GM18861 (cell line): ENCODE measurements at regions not wholly inside any gene's neighbourhood (a gene's known extent, or its start where the extent isn't known, plus 50 kb on each side); places are given as distances from the start of the nearest gene placed in this dataset.
"Not testable (repeated sequence)": the region's sequence is repeated elsewhere in the genome, so short reads cannot be mapped to it uniquely, and the experiment has no call there.

Experiments
- ATAC-seq: cut with Tn5 transposase; IDR thresholded peaks from one replicate; pipeline ENCODE4 v1.9.1; 2021; ENCODE audit not compliant: unreplicated experiment

DNA sequence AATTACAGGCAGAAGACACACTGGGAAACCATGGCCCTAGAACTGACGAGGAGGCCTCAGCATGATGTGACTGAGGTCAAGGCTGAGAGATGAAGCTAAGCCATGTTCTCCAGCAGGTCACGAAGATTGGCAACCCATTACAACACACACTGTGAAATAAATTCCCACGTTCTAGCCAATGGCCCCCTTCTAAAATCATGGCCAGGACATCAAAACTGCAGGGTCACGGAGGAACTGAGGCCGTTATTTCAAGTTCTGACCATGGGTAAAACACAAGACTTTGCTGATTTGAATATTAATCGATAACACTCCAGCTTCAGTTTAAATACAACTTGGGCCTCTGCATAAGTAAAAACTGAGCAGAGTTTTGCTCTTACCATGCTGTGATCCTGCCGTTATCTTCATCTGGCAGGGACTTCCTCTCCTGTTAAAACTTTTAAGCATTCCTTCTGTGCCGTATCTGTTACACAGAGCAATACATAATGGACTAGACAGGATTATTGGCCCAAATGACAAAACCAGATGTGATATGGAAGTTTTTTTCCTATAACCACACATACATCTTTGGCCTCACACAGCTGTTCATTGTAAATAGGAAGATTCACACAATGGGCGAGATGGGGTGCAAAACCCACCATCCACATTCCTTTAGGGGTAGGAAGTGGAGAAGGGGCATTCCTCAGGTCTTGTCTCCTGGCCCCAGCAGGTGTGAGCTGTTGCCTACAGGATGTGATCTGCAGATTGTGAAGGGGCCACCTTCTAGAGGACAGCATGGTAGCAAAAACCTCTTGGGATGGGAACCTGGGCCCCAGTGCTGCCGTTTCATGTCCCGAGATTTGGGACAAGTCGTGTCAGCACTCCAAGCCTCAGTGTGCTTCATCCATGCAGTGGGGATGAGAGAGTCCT, 207.4 kb downstream of the OPA1 start:
- no peak for ATAC-seq

DNA sequence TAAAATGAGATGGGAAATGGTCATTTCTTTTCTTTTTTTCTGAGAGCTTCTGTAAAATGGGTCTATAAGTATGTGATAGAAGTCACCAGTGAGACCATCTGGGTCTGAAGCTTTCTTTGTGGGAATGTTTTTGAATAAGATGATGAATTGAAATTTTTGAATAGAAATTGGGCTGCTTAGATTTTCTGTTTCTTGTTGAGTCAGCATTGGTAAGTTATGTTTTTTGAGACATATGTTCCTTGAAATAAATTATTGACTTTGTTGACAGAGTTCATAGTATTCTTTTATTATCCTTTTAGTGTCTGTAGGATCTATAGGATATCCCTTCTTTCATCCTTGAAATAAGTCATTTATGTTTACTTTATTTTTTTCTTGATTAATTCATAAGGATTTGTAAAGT, 208.1 kb downstream of the OPA1 start:
- ATAC-seq: no peak

DNA sequence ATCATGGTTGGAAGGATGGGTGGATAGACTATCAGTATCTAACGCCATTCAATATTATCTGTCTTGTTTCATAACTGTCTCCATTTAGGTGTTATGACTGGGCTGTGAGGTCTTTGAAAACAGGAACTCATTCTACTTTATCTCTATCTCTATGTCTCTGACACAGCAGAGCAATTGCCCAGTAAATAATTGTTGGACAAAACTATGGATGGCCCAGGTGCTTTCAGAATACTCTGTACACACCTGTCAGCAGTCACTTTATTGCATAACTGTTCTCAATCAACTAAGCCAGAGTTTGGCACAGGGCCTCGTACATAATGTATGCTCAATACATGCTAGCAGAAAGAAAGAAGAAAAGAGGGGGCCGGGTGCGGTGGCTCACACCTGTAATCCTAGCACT, 210.3 kb downstream of the OPA1 start:
- ATAC-seq: no peak

DNA sequence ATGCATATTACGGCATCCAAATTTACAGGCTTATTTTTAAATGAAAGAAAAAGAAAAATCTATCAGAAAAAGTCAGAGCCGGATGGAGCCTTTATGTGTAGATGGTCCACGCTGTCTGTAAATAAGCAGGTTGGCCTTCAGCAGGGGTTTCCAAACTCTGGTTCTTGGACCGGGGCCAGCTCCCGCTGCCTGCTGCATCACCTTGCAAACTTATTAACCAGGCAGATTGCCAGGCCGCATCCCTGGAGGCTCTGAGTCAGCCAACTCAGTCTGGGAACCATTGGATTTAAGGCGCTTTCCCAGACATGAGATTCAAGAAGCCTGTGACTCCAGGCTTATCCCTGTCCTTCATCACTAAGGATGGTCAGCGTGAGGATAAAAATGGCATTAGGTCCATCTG, 212.4 kb downstream of the OPA1 start:
- ATAC-seq: no peak

DNA sequence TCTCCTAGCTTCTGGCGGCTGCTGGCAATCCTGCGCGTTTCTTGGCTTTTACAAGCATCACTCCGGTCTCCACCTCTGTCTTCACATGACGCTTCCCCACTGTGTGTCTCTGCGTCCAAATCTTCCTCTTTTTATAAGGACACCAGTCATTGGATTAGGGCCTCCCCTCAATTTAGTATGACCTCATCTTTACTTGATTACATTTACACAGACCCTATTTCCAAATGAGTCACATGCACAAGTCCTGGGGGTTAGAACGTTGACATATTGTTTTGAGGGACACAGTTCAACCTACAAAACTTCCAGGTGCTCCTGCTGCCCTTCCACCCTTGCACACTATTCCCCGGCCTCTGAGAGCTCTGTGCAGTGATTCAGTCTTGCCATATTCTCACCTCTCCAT, 215.3 kb downstream of the OPA1 start:
- ATAC-seq: no peak

DNA sequence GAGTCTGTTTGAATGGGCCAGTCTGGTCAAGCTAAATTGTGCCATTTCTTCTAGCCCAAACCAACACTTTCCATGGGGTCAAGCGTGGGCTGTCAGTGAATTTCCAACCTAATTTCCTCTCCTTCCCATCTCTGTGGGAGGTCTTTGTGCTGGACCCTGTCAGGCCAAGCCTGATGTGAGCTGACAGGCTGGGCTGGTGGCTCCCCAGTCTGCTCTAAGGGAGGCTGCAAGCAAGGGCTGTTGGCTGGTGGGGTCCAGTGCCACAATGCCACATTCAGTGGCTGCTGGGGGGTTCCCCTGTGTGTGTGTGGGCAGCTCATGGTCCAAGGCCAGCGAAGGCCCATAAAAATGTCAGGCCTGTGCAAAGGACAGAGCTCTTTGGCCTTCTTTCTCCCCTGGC, 216.1 kb downstream of the OPA1 start:
- no peak for ATAC-seq

DNA sequence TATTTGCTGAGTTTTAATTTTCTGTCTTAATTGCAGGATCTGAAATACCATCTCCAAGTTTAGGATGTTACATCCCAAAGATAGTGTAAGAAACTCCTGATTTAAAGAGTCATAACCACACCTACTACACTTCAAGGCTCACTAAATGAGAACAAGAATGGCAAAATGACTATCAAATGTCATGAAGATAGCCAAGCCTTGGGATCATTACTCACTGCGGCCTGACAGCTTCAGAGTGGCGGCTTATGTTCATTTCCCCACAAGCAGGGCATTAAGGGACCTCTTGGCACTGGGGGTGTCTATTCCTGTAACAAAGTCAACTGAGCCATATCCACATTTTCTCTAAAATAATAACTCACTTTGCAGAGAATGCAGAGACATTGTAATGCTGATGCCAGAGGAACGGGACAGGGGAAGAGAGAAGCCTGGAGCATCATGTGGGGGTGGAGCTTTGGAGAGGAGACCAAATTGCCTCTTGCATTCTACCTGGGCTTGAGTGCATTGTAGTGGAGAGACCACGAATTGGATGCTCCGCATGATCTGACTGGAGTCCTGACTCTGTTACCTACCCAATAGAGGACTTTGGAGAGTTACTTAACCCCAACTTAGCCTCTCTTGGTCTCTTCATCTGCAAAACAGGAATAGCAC, 219.2 kb downstream of the OPA1 start:
- ATAC-seq: no peak

DNA sequence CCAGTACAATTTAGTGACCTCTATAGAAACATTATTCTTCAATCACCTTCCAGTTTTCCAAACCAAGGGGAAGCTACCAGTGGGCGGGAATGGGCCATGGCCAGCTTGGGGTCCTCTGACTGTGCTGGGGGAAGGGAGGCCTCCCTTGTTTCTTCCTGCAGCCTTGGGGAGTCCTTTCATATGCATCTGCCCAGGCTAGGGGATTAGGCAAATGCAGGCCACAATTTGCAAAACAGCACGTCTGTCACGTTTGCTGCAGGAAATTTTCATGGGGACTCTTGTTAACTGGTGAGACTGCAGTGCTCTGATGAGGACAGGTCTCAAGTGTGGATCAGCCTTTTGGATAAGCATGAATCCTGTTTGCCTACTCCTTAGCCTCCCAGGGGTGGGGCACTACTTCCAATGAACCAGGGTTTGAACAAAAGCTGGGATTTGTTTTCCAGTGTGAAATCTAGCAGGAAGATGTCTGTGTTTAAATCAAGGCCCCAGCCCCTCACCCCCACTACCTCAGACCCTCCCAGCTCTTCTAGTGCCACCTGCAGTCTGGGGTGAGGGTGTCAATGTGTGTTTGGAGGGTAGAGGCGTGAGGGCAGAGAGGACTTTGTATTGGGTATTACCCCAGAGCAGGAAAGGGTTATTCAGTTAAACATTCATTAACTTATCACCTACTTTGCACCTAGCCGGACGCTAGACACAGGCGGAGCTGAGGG, 219.9 kb downstream of the OPA1 start:
- no peak for ATAC-seq

DNA sequence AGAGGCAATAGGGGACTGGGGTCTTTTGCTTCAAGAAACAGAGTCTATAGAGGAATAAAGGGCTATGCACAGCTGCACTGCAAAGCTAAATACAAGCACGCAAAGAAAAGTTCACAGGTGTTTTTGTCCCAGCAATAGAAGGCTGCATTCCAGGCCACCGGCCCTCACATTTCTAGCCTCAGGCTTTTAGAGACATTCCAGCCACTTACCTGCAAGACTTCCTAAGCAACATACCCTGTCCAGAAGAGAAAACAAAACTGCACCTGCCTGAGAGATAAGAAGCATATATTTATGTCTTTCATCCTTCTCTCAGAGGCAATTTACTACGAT, 220.5 kb downstream of the OPA1 start:
- no peak for ATAC-seq

DNA sequence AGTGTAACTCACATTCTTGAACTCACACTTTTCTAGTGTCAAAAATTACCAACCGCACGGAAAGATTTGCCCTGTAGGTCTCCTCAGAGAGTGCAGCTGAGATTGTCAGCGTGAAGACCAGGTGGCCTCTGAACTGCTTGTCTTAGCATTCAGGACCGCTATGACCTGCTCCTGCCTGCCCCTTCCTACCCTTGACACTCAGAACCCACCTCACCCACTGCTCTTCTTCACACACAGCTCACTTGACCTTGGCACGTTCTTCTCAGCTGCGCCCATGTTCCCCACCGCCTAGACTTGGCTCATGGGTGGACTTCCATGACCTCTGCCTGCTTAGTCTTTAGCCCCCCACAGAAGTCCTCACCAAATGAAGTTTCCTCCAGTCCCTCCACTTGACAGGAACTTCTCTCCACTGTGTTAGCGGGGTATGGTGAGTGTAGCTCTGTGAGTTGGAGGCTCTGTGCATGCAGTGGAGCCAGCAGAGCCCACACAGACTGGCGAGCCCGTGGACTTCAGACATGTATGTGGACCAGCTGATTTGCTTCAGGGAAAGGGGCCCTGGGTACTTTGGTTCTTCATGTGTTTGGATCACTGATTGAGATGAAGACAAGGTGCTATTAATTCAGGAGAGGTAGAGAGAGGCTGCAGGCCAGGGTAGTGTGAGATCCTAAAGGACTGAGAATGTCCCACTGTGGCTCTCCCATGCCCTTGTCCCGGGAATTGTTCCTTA, 221.3 kb downstream of the OPA1 start:
- ATAC-seq: no peak

DNA sequence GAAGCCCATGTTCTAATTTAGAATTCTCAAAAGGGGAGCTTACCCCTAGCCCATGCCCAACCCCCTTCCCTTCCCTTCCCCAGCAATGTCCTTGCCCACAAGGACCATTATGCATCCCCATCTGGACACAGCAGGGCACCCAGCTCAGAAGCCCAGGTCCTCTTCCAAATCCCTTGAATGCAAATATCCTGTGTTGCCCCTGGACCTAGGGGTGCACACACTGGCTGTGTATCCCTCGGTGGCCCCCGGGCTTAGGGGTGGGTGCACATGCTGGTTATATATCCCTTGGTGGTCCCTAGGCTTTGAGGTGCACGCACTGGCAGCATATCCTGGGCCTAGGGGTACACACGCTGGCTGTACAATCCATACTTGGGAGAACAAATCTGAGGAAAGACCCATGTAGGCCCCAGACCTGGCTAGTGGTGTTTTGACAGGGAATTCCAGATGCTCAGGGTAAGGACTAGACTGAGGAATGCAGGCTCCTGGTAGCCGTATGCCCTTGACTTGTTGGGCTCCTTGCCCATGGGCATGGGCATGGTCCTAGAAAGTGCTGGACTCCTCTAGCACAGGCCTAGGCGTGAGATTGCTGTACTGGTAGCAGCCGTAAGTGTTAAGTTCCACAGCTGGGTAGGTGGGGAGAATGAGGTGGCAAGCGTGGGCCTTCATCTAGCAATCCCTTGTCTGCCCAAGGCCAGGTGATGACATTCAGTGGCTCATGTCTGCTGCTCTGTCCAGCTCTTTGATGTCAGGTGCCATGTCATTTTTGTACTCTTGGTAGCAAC, 222.4 kb downstream of the OPA1 start:
- ATAC-seq: no peak

DNA sequence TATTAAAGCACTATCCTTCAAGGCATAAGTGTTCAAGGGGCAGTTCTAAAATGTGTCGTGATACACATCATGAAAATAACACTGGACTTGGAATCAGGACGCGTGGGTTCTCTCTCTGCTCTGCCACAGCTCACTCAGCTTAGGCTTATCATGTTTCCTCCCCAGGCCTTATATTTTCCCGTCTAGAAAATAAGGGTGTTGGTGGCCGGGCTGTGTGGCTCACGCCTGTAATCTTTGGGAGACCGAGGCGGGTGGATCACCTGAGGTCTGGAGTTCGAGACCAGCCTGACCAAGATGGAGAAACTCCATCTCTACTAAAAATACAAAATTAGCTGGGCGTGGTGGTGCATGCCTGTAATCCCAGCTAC, 223.0 kb downstream of the OPA1 start:
- no peak for ATAC-seq

DNA sequence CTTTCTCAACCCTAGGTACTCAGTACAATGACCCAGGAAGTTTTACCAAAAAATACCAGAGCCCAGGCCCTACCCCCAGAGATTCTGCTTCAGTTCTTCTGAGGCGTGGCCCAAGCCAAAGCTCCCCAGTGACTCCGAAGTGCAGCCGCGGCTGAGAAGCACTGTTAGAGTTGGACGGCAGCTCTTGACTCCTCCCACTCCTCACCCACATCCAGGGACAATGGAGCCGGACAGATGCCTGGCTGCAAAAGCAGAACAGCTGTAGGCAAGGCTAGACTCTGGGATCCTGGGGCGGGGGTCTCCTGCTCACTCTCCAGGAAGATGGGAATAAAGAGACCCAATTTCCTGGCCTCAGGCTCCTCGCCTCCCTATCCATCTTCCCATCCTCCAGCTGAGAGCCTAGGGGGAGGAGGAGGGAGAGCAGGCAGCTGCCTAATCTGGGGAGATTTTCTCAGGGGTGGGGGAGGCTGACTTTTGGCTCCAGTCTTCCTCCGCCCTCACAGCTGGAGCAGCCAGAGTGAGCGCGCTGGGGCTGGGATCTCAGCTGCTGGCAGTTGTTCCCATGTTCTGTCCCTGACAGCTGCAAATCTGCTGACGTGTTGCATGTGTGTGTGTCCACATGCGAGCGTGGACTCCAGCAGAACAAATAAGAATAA, 223.8 kb downstream of the OPA1 start:
- no peak for ATAC-seq

DNA sequence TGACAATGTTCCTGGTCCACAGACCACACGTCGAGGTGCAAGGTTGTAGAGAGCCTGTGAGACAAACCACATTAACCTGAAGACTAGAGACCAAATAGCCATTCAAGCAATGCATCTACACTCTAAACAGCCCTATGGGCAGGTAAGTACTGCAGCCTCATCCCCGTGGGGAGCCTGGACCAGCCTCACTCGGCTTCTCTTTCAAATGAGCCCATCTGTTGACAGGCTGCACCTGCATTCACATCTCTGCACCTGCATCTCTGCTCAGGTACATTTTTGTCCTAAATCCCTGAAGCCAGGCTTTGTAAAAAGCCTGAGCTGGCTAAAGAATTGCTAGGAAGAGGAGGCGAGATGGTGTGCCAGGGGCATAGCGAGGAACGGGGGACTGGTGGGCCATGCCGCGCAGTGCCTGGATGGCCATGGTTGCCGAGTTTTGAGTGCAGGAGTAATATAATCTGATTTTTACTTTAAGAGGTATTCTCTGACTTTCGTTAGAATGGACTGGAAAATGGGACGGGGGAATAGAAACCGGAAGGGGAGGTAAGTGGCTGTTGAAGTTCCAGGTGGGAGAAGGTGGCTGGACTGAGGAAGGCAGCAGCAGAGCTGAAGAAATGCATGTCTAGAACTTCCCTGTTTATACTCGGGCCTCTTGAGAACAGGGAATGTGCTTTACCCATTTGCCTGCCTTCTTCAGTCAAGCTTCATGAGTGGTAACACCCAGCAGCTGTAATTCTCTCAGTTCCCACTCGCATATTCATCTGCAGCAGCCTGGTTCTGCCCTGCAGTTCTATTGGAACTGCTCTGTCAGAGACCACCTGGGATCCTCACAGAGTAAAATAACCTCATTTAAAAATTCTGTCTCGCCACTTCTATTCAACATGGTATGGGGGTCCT, 226.4 kb downstream of the OPA1 start:
- ATAC-seq: no peak

DNA sequence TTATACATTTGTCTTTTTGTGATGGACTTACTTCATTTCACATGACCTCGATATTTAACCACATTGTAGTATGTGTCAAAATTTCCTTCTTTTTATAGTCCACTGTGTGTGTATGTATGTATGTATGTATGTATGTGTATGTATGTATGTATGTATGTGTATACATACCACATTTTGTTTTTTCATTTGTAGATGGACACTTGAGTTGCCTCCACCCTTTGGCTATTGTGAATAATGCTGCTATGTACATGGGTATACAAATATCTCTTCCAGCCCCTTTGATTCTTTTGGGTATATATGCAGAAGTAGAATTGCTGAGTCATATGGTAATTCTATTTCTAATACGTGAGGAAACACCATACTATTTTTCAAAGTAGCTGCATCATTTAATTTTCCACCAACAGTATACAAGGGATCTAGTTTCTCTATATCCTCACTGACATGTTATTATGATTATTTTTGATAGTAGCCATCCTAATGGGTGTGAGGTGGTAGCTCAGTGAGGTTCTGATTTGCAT, 228.2 kb downstream of the OPA1 start:
- ATAC-seq: no peak

DNA sequence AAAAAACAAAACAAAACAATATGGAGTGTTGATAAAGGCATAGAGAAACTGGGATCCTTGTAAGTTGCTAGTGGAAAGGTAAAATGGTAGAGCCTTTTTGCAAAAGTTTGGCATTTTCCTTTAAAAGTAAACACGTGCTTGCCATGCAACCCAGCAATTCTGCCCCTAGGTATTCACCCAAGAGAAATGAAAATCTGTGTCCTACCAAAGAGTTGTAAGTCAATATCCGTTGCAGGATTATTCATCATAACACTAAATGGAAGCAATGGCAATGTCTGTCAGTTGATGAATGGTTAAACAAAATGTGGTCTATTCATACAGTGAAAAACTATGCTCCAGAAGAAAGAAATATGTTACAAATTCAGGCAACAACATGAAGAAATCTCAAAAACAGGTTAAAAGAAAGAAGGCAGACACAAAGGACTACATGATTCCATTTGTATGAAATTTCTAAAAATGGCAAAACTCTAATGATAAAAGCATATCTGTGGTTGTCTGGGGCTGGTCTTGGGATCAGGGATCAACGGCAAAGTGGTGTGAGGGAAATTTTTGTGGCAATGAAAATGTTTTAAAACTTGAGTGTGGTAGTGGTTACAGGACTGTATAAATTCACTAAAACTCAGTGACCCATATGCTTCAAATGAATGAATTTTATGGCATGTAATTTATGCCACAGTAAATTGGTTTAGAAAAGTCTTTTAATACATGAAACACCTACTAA, 229.6 kb downstream of the OPA1 start:
- ATAC-seq: no peak

DNA sequence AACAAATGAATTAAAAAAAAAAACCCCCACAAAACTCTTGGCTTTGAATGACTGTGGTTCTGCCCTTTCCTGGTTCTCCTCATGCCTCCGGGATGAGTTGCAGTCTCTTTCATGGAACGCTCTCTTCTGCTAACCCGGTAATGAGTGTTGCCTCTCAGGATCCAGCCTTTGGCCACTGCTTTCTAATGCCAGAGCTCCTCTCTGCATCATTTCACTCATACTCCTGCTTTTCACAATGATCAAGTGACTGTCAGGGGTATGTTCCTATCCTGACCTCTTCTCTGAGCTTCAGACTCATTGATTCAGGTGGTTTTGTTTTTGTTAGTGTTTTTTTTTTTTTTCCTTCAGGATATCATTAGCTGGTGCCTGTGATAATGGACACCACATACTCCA, 230.2 kb downstream of the OPA1 start:
- ATAC-seq: not testable (repeated sequence)

DNA sequence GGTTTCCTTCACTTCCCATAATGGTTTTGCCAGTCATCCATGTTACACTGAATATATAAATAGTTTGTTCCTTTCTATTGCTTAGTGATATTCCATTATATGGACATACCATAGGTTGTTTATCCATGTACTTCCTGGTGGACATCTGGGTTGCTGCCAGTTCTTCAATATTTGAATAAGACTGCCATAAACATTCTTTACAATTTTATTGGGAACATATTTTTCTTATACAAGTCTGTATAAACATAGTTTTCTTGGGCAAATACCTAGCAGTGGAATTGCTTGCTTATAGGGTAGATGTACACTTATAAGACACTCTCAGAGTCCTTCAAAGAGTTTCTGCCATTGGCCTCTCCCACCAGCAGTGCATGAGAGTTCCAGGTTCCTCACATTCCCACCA, 231.4 kb downstream of the OPA1 start:
- no peak for ATAC-seq
